ENCODE measurements at regions not wholly inside any gene's neighbourhood (a gene's known extent, or its start where the extent isn't known, plus 50 kb on each side); places are given as distances from the start of the nearest gene placed in this dataset.

DNA sequence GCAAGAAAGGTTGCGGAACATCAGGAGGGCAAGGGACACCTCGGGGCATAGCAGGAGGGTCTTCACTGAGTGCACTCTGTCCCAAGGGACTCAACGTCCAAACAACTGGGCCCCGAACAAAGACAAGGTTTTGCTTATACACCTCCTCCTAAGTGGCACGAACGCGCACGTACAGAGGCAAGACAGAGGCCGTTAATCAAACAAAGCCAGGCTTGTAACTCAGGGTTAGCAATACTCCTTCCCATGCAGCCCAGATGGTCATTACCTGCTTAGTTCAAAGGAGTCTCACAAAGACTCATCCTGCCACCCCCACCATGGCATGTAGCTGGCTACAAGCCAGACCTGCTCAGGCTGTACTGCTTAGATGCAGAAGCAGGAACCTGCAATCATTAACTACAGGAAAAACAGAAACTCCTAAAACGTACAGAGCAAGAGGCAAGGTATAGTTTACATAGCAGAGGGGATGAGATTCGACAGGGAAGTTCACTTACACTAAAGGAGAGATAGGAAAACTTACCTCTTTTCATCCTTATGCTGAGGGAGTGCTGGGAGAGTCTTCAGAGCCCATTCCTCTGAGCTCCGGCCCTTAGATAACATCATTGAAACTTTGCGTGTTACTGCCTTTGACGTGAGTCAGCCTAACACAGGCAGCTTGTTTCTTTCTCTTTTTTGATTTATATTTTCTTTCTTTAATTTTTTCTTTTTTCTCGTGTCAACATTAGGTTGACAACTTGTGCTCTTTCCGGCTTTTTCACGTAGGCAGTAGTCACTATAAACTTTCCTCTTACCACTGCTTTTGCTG, 1319.1 kb downstream of the TMEM121 start (continued):
- TF ChIP-seq KLF12 (CRISPR knock-in tag; IDR thresholded peaks at IDR 0.05; ENCODE audit: borderline replicate concordance) (no peak), MAFF (IDR thresholded peaks at IDR 0.05; ENCODE audit: low read depth, low read length) (no peak), ZMAT3 (CRISPR knock-in tag; conservative IDR thresholded peaks at IDR 0.05) (0 out of 2 replicates have a peak, but pooled peaks have one; percentile 17), ZNF10 (CRISPR knock-in tag; IDR thresholded peaks at IDR 0.05; ENCODE audit: borderline replicate concordance, low read depth) (no peak), NFKB2 (CRISPR knock-in tag; IDR thresholded peaks at IDR 0.05; ENCODE audit: borderline replicate concordance) (no peak), SRF (IDR thresholded peaks at IDR 0.05; ENCODE audit: low read depth, low read length) (no peak), MTF2 (CRISPR knock-in tag; IDR thresholded peaks at IDR 0.05; ENCODE audit: borderline replicate concordance) (no peak), SRSF9 (IDR thresholded peaks at IDR 0.05; ENCODE audit: borderline replicate concordance, insufficient read depth, low read depth, low read length, poor library complexity, severe bottlenecking) (no peak), SATB2 (CRISPR knock-in tag; IDR thresholded peaks at IDR 0.05) (0 out of 2 replicates have a peak, but pooled peaks have one; percentile 16), PHF8 (CRISPR knock-in tag; IDR thresholded peaks at IDR 0.05) (peak; percentile 27), ZFP41 (CRISPR knock-in tag; IDR thresholded peaks at IDR 0.05; ENCODE audit: borderline replicate concordance) (no peak), ZNF143 (CRISPR knock-in tag; IDR thresholded peaks at IDR 0.05) (no peak), ZNF720 (CRISPR knock-in tag; IDR thresholded peaks at IDR 0.05) (no peak), SNRNP70 (IDR thresholded peaks at IDR 0.05; ENCODE audit: low read depth, low read length) (no peak)
- TF ChIP-seq, protein P1, sequence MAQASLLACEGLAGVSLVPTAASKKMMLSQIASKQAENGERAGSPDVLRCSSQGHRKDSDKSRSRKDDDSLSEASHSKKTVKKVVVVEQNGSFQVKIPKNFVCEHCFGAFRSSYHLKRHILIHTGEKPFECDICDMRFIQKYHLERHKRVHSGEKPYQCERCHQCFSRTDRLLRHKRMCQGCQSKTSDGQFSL (CRISPR knock-in tag; IDR thresholded peaks at IDR 0.05) = no peak; the same call in 1 of the 2 replicates
- TF ChIP-seq, protein P2, sequence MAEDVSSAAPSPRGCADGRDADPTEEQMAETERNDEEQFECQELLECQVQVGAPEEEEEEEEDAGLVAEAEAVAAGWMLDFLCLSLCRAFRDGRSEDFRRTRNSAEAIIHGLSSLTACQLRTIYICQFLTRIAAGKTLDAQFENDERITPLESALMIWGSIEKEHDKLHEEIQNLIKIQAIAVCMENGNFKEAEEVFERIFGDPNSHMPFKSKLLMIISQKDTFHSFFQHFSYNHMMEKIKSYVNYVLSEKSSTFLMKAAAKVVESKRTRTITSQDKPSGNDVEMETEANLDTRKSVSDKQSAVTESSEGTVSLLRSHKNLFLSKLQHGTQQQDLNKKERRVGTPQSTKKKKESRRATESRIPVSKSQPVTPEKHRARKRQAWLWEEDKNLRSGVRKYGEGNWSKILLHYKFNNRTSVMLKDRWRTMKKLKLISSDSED (CRISPR knock-in tag; IDR thresholded peaks at IDR 0.05) = no peak
- TF ChIP-seq, protein P3, sequence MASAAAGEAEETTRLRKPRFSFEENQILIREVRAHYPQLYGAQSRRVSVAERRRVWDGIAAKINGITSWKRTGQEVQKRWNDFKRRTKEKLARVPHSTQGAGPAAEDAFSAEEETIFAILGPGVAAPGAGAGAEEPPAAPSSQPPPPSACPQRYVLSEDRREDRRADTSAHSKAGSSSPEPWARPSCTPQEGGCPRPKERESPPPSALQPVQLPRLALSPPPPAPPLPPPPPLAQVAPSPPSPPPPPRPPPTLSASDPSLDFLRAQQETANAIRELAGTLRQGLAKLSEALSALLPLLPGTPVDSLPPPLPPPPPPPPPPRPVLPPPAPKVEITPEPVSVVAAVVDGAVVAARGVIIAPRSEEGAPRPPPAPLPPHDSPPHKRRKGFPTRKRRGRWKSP (CRISPR knock-in tag; IDR thresholded peaks at IDR 0.05) = peak; percentile 50; the same call in 1 of the 2 replicates
- TF ChIP-seq, protein P4, sequence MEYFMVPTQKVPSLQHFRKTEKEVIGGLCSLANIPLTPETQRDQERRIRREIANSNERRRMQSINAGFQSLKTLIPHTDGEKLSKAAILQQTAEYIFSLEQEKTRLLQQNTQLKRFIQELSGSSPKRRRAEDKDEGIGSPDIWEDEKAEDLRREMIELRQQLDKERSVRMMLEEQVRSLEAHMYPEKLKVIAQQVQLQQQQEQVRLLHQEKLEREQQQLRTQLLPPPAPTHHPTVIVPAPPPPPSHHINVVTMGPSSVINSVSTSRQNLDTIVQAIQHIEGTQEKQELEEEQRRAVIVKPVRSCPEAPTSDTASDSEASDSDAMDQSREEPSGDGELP (IDR thresholded peaks at IDR 0.05; ENCODE audit: borderline replicate concordance, low read depth) = peak; percentile 79; the same call in 1 of the 2 replicates
- TF ChIP-seq, protein P5, sequence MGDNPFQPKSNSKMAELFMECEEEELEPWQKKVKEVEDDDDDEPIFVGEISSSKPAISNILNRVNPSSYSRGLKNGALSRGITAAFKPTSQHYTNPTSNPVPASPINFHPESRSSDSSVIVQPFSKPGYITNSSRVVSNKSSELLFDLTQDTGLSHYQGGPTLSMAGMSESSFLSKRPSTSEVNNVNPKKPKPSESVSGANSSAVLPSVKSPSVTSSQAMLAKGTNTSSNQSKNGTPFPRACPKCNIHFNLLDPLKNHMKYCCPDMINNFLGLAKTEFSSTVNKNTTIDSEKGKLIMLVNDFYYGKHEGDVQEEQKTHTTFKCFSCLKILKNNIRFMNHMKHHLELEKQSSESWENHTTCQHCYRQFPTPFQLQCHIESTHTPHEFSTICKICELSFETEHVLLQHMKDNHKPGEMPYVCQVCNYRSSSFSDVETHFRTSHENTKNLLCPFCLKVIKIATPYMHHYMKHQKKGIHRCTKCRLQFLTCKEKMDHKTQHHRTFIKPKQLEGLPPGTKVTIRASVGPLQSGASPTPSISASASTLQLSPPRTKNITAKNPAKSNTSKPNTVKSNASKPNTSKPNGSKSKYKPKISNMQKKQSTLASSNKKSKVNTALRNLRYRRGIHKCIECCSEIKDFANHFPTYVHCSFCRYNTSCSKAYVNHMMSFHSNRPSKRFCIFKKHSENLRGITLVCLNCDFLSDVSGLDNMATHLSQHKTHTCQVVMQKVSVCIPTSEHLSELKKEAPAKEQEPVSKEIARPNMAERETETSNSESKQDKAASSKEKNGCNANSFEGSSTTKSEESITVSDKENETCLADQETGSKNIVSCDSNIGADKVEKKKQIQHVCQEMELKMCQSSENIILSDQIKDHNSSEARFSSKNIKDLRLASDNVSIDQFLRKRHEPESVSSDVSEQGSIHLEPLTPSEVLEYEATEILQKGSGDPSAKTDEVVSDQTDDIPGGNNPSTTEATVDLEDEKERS (CRISPR knock-in tag; IDR thresholded peaks at IDR 0.05) = no peak
- TF ChIP-seq, protein P6, sequence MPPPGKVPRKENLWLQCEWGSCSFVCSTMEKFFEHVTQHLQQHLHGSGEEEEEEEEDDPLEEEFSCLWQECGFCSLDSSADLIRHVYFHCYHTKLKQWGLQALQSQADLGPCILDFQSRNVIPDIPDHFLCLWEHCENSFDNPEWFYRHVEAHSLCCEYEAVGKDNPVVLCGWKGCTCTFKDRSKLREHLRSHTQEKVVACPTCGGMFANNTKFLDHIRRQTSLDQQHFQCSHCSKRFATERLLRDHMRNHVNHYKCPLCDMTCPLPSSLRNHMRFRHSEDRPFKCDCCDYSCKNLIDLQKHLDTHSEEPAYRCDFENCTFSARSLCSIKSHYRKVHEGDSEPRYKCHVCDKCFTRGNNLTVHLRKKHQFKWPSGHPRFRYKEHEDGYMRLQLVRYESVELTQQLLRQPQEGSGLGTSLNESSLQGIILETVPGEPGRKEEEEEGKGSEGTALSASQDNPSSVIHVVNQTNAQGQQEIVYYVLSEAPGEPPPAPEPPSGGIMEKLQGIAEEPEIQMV (CRISPR knock-in tag; IDR thresholded peaks at IDR 0.05; ENCODE audit: low read depth) = no peak

All from HepG2 (cell line).